ENCODE measurements at regions not wholly inside any gene's neighbourhood (a gene's known extent, or its start where the extent isn't known, plus 50 kb on each side); places are given as distances from the start of the nearest gene placed in this dataset.
A peak's percentile ranks its signal among the peaks of the same experiment; 100 is the strongest.
"Not testable (repeated sequence)": the region's sequence is repeated elsewhere in the genome, so short reads cannot be mapped to it uniquely, and the experiment has no call there.

DNA sequence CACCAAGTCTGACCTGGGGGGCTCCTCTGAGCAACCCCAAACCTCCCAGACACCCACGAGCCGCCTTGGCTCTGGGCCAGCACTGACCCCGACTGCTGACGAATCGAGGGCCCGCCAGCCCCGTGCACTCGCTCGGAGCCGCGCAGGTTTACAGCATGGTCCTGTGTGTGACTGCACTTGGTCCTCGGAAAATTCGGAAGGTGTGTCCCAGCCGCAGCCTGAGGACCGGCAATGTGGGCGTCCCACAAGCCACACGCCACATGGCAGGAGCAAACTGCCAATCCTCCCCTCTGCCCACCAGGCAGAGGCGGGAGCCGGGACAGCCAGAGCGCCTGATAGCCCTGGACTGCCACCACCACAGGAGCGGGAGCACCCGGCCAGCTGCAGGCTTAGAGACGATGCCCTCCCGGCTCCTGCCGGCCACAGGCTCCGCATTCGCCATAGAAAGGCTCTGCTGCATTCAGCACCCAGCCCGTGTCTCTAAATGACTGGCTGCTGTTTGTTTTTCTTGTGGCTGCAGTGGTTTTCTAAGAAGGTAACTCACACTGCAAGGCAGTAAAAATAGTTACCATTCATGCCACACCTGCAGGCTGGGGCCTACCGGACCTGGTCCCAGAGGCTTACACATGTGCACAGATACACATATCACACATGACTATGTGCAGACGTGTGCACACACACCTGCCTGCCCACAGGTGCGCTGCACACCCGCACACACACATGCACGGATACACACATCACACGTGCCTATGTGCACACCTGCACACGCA is 5415.3 kb upstream of the TPTE start:
- DNase-seq = not testable (repeated sequence)

DNA sequence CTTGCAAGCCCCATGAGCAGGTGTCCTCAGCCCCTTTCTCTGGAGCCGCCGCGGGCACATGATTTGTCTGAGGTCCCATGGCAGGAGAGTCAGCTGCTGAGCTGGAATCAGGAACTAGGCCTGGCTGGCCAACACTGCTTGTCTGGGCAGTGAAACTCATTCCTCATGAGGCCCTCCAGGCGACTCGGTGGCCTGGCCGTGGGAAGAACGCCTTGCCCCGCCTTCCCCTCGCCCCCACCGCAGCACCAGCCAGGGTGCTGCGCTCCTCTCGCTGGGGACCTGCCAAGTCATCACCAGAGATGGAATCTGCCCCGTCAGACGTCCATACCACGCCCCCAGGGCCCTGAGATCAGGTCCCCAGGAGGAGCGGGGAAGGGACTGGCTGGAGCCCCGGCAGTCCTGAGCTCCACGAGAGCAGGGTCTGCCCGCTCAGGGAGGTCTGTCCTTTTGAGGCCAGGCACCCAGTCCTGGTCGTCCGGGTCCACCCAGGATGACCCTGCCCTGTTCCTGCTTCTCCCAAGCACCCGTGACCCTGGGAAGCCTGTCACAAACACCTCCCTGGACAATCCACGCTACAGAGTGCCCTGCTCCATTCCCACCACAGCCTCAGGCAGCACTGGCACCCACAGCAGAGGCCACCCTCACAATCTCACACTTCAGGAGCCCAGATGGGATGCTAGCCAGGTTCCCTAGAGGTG is 5414.5 kb upstream of the TPTE start:
- DNase-seq = not testable (repeated sequence)

DNA sequence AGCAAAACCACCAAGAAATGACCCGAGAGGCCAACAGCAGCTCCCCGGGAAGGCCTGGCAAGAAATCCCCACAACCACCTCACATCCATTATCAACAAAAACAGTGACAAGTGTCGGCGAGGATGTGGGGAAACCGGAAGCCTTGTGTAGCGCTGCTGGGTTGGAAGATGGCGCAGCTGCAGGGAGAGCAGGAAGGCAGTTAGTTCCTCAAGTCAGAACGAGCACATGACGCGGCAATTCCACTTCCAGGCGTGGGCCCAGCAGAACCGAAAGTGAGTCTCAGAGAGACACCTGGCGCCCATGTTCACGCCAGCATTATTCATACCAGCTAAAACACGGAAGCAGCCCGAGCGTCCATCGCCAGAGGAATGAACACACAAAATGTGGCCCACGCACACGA is 5413.7 kb upstream of the TPTE start:
- DNase-seq = not testable (repeated sequence)

DNA sequence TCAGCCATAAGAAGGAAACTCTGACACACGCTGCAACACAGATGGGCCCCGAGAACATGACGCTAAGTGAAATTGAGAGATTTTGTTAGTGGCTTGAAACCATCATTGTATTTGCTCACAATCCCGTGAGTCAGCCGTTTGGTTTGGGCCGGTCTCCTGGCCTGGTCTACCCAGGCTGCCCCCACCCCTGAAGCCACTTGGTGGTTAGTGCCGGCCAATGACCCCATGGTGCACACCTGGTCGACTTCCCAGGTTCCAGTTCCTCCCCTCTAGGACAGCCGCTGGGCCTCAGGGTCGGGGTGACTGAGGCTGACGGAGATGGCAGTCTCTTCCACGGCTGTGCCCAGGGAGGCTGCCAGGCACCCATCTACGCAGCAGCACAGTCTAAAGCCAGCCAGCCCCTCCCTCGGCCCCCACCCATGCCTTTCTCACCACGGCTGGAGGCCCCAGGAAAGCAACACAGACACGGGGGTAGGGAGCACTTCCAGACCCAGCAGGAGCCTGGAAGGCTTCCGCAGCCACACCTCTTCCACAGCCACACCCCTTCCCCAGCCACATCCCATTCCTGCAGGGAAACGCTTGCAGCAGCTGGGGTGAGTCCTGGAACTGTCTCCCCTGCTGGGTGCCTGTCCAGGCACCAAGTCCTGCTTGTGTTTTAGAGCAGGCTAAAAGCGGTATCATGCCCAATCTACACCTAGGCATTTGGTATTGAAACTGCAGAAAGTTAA is 5413.2 kb upstream of the TPTE start:
- not testable (repeated sequence) for DNase-seq

DNA sequence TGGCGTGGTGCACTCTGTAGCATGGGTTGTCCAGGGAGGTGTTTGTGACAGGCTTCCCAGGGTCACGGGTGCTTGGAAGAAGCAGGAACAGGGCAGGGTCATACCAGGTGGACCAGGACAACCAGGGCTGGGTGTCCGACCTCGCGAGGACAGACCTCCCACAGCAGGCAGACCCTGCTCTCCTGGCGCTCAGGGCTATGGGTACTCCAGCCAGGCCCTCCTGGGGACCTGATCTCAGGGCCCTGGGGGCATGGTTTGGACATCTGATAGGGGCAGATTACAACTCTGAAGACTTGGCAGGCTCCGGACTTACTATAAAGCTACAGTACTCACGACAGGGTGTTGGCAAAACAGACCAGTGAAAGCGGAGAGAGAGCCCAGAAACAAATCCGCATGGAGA is 5410.2 kb upstream of the TPTE start:
- DNase-seq = not testable (repeated sequence)

DNA sequence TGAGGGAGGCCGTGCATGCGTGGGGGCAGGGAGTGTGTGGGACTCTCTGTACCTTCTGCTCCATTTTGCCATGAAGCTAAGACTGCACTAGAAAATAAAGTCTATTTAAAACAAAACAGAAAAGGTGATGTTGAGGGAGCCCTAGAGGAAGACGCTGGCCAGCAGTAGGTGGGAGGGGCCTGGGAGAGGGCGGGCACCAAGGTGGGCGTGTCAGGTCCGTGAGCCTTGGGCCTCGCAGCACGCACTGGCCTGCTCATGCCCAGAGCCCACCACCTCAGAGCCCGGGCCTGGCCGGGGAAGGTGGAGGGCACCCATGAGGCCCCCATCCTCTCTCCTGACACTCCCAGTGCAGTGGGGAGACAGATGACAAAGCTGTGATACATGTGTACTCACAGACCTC is 5408.3 kb upstream of the TPTE start:
- DNase-seq = not testable (repeated sequence)

DNA sequence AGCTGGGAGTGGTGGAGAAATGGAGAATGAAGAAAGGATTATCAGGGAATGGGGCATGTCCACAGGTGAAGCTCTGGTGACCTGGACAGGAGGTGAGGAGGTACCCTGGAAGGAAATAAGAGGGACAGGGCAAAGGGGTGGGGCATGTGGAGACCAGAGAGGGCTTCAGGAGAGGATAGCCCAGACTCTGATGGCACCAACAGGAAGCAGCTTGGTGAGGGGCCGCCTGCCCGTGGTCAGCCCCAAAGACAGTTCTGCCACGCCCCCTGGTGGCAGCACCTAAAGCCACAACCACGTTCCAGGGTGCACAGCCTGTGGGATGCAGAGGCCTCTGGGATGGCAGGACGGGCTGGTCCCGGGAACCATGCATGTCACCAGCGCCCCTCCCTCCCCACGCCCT is 5406.9 kb upstream of the TPTE start:
- DNase-seq = not testable (repeated sequence)

DNA sequence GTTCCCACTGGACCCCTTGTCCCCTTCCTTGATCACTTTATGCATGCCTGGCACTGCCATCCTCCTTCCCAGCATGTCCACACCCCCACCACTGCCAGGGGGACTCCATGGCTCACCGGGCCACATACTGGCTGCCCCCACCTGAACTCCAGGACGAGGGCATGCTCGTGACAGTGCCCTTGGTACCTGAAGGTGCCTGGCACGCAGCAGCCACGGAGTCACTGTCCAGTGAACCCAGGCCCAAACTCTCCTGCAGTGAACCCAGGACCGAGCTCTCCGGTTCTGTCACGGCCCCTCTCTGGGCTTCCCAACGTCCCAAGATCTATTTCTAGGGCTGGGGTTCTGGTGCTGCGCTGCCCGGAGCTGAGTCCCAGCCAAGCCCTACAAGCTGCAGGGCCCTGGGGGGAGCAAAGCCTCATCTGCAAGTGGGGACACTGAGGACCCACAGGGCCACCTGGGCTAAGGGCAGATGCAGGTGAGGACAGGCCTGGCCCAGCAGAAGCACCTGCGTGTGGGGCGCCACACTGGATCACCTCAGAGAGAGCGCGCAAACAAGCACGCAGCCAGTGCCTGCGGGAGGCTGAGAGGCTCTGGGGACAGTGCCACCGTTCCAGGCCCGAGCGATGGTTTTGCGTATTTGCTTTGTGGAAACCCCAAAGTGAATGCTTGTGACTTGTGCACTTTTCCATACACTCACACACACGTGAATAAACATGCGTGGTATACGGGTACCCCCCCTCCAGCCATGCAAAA is 5406.3 kb upstream of the TPTE start:
- not testable (repeated sequence) for DNase-seq

DNA sequence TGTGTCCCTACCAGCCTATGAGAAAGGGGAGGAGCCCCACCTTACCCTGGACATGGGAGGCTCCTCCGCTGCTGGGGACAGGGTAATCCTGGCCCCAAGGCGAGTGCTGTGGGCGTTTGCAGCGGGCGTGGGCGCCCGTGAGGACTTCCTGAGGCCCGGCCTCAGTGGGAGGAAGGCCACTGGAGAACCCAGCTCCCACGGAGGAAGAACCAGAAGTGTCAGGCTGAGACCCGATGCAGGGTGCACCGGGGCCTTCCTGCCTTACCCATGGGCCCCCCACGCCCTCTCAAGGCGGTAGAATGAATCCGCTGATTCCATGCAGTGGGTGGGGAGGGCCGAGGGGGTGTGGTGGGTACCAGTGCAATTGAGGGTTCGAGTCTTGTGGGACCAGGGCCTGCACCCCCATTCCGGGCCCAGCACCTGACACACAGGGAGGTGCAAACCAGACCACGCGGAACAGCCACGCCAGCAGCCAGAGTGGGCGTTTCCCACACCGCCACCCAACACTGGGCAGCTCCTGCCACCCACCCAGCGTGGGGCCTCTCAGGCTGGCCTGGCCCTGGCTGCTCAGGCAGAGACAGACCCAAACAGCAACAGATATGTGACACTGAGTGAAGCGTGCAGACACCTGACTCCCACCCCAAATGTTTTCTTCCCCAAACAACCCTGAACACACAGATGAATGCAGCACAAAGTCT is 5405.6 kb upstream of the TPTE start:
- DNase-seq = not testable (repeated sequence)

DNA sequence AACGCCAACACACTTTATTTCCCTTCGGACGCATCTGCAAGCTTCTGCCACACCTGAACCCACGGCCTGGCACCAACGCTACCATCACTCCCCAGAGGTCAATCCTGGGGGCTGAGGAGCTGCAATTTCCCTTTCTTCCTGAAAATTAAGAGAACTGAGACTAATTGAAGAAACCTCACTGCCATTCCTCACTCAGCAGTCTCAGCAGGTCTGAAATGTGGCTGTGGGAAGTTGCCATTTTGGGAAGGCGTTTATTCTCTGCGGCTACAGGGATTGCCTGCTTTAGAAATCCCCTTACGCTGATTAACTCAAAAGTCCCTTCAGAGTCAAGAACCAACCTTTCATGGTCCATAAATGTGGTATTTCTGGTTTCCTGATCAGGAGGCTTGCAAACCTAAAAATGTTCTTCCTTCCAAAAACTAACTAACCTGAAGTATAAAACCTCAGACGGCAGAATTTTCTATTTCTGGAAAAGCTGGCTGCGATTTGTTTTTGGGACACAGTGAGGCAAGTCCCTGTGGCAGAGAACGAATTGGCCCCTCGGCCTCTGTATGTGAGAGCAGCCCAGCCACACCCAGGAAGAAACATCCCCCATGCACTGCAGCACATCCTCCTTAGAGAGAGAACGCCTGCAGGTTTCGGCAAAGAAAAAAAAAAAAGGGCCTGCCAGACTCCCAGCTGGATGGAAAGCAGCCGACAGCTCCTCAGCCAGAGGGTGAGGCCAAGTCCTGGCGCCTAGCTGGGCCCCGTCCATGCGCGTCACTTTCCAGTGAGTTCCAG is 5404.8 kb upstream of the TPTE start:
- not testable (repeated sequence) for DNase-seq

DNA sequence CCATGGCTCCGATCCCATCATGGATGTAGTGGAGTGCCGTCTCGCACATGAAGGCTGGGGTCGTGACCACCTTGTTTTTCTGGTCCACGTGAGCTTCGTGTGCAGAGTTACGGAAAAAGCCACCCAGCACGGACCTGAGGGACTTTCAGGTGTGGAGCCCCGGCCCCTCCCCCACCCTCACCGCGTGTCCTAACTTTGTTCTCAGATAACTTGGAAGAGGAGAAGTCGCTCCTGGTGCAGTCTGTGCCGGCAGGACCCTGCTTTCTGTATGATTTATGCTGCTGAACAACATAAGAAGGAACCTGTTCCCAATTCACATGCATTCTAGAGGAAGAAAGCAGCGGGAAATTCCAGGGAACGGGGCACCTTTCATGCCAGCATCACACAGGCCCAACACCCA is 5404.2 kb upstream of the TPTE start:
- DNase-seq = not testable (repeated sequence)

DNA sequence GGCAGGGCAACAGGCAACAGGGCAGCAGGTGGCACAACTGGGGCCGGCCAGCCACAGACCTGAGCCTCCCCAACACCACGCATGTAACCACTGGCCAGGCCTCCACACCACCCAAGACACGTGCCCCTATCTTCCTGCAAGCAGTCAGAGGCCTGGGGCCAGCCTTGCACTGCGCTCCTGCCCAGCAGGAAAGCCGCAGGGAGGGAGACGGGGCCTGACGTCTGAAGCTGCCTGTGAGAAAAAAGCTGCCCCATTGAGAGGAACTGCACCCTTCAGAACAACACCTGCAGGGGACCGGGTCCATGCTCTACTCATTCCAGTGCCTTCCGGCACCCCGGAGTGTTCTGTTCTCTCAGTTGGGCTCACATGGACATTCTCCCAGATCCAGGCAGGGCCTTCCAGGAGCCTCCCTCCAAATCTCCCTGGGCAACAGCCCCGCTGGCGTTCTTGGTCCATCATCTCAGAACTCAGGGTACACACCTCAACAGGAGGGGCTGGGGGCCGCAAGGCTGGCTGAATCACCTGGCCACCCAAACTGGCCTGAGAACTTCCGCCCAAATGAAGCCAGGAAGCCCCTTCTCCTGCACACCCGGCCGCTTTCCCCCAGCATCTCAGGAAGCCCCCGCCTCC is 5403.6 kb upstream of the TPTE start:
- not testable (repeated sequence) for DNase-seq

DNA sequence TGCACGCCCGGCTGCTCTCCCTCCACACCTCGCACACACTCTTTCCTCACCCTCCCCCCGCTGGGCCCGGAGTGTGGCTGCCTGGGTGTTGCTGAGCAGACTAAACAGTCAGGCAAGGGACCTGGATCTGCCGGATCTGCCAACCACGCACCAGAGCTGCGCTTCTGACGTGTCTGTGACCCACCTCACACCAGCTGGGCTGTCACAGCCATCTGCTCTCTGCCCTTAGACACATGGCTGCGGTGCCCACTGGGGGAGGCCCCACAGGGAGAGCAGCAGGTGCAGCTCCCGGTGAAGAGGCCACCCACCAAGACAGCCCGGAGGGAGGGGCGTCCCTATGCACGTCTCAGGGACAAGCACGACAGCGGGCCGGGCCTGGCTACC is 5403.1 kb upstream of the TPTE start:
- DNase-seq = not testable (repeated sequence)

DNA sequence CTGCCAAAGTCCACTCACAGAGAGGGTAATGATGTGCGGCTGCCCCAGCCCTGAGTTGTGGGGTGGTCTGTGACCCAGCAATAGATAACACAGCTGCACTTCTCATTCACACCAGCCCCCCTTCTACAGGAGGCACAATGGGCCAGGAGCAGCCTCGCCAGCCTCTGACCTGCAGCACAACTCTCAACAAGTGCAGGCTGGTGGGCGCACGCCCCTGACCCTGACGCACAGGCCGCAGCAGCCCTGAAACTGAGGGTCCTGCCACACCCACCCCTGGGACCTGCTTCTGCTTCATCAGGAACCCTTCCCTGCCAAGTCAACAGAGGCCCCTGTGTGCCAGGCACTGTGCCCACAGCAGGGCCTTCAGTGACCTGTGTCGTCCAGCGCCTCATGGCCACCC is 5402.2 kb upstream of the TPTE start:
- DNase-seq = not testable (repeated sequence)

DNA sequence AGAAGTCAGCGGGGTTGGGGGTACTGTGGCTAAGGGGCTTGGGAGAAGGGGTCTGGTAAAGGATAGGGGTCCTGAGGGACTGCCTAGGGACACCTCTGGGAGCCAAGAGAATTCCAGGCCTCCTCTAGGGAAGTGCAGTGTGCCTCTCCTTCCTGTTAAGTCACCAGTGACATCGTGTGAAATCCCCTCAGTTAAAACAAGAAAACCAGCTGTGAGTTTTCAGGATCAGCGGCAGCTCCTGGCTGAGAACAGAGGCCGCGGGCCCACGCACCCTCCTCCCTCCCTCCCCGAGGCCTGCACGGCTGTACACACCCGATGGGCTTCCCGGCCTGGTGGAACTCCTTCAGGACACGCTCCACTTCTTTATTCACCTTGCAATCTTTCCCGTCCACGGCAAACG is 5400.0 kb upstream of the TPTE start:
- DNase-seq = peak; percentile 5

DNA sequence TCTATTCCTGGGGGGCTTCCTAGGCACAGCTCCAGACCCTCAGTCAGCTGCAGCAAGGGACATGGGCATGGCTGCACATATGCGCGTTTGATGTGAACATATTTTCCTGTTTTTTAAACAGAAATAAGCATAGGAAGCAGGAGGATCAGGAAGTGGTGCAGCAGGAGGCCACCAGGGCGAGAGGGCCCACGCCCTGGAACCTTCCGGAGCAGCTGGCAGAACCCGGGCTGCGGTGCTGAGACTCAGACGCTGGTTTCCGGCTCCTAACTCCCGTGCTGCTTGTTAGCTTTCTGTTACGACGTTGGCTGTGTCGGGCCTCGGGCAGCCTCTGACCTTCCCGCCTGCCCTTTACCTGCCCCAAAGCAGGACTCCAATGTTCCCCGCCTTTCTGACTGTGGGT is 5399.5 kb upstream of the TPTE start:
- DNase-seq = not testable (repeated sequence)

DNA sequence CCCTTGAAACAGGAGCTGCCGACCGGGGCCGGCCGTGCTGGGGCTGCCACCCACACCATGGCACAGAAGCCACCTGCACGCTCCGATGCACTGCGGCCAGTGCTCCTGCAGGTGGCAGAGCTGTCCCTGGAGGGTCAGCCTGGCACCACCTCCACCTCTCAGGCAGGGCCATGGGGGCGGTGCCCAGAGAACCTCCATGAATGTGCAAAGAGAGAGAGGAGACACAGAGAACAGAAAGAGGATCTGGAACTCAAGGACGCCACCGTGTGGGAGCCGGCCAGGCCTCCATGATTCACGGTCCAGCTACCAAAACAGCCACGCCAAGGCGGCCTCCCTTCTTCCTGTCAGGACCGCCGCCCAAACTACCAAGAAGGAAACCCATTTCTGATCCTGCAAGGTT is 5397.7 kb upstream of the TPTE start:
- DNase-seq = not testable (repeated sequence)

DNA sequence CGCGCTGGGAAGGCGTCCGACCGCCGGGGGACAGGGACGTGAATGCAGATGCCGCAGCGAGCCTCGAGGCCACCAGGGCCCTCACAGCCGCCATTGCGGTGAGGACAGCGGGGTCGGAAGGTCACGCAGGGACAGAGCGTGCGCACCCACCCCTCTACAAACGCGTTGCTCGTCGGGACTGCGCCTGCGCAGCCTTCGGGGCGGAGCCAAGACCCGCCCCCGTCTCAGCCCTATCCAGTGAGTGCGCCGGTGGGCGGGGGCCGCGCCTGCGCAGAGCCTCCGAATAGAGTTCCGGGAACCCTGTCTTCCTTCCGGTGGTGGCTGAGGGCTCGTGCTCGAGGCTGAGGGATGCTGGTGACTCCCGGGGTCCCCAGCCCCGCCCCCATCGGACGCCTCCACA is 5393.1 kb upstream of the TPTE start:
- peak; percentile 94 for DNase-seq

DNA sequence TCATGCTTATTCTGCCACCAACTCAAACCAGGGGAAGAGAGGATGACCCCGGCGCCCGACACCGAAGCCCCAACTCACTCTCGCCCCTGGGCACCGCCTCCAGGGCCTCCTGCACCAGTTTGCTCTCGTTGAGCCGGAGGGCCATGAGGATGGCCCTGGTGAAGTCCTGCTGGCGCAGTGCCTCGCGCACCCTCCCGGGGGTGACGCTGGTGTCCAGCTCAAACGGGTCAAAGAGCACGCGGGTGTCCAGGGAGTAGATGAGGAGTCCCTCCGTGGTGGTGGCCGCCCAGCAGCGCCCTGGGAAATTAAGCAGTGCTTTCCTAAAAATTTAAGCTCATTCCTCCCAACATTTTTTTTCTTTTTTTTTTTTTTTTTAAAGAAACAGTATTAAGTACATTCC is 5387.6 kb upstream of the TPTE start:
- not testable (repeated sequence) for DNase-seq

DNA sequence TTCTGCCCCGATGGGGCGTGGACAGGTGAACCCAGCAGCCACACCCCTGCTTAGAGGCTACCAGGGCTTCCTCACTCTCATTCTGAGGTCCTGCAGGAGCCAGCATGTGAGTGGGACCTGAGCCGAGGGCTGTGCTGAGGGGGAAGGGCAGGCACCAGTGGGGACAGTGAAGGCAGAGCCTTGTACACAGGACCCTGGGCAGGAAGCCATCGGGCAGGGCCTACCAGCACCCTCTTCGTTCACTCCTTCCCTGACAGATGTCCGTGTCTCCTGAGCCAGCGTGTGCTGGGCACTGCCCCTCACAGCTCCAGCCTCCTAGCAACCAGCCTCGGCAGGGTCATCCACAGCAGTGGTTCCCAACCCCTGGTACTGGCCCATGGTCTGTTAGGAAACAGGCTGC is 5385.0 kb upstream of the TPTE start:
- DNase-seq = not testable (repeated sequence)

Data from tongue (tissue), 1 donor.